ENCODE measurements at regions not wholly inside any gene's neighbourhood (a gene's known extent, or its start where the extent isn't known, plus 50 kb on each side); places are given as distances from the start of the nearest gene placed in this dataset.

DNA sequence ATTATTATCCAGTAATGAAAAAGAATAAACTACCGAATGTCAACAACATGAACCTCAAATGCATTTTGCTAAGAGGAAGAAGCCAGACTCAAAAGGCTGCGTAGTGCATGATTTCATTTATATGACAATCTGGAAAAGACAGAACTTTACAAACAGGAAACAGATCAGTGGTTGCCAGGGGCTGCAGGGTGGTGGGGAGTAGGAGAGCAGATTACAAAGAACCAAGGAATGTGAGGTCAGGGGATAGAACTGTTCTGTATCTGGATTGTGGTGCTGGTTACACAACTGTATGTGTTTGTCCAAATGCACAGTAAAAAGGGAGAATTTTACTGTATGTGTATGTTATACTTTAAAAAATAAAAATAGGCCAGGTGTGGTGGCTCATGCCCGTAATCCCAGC is 89.7 kb upstream of the MYL2 start:
- no peak for DNase-seq (ENCODE audit: low spot score)
- ATAC-seq (ENCODE audit: low FRiP score), result no peak
- TF ChIP-seq, protein P1, sequence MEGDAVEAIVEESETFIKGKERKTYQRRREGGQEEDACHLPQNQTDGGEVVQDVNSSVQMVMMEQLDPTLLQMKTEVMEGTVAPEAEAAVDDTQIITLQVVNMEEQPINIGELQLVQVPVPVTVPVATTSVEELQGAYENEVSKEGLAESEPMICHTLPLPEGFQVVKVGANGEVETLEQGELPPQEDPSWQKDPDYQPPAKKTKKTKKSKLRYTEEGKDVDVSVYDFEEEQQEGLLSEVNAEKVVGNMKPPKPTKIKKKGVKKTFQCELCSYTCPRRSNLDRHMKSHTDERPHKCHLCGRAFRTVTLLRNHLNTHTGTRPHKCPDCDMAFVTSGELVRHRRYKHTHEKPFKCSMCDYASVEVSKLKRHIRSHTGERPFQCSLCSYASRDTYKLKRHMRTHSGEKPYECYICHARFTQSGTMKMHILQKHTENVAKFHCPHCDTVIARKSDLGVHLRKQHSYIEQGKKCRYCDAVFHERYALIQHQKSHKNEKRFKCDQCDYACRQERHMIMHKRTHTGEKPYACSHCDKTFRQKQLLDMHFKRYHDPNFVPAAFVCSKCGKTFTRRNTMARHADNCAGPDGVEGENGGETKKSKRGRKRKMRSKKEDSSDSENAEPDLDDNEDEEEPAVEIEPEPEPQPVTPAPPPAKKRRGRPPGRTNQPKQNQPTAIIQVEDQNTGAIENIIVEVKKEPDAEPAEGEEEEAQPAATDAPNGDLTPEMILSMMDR (IDR thresholded peaks at IDR 0.05), result no peak

DNA sequence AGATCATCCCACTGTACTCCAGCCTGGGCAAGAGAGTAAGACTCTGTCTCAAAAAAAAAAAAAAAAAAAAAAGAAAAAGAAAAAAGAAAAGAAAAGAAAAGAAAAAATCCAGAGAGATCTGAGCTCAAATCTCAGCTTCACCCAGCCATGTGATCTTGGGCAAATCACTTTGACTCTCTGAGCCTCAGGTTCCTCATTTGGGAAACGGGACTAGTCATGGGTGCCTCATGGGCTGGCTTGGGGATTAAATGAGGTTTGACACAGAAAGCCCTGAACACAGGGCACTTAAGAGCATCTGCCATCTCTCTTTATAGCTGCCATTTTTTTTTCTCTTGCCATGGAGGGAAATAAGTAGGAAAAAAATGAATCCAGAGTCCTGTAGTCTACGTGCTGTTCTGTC is 86.2 kb upstream of the MYL2 start:
- TF ChIP-seq, protein P1 (IDR thresholded peaks at IDR 0.05), result no peak
- ATAC-seq (ENCODE audit: low FRiP score) (no peak), DNase-seq (ENCODE audit: low spot score) (no peak)

DNA sequence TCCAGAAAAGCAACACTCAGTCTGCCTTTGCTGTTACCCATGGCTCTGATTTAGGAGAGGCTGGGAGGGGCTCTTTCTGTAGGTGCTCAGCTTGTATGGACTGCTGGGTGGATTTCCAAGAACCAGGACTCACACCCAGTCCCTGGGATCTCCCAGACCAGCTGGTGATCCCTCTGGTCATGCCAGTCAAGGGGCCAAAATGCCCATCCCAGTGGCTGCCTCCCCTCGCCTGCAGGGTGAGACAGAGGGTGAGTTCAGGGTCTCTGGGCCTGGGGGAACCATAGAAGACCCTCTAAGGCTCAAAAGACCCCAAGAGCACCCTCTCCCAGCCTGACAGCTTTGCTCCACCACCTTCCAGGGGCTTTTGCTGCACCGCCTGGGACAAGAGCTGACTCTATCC is 78.6 kb upstream of the MYL2 start:
- DNase-seq (ENCODE audit: low spot score), result no peak
- TF ChIP-seq, protein P1 (IDR thresholded peaks at IDR 0.05), result no peak
- ATAC-seq (ENCODE audit: low FRiP score), result no peak

DNA sequence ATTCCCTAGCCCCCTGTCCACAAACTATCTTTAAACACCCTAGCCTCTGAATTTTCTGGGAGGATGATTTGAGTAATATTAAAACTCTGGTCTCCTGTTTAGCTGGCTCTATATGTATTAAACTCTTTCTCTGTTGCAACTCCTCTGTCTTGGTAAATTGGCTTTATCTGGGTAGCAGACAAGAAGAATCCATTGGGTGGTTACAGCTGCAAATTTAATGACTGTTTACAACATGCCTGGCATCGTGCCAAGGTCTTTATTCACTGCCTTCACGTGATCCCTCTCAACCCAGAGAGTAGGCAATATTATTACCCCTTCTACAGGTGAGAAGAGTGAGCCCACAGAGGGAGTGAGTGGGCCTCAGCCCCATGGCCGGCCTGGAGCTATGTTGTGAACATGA is 77.8 kb upstream of the MYL2 start:
- no peak for DNase-seq (ENCODE audit: low spot score)
- no peak for ATAC-seq (ENCODE audit: low FRiP score)
- TF ChIP-seq, protein P1 (IDR thresholded peaks at IDR 0.05), result no peak

DNA sequence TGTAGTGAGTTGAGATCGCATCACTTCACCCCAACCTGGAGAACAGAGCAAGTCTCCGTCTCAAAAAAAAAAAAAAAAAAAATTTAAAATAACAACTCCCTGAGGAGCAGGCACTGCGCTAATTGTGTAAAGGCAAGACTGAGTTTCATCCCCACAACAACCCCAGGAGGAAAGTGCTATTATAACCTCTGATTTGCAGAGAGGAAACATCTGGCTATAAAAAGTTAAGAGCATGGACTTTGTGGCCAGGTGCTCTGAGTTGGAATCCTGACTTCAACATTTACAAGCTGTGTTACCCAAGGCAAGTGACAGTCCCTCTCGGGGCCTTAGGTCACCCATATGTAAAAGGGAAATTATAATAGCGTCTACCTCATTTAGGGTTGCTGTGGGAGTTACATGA is 76.0 kb upstream of the MYL2 start:
- DNase-seq (ENCODE audit: low spot score) (no peak), ATAC-seq (ENCODE audit: low FRiP score) (no peak)
- TF ChIP-seq, protein P1 (IDR thresholded peaks at IDR 0.05), result no peak

DNA sequence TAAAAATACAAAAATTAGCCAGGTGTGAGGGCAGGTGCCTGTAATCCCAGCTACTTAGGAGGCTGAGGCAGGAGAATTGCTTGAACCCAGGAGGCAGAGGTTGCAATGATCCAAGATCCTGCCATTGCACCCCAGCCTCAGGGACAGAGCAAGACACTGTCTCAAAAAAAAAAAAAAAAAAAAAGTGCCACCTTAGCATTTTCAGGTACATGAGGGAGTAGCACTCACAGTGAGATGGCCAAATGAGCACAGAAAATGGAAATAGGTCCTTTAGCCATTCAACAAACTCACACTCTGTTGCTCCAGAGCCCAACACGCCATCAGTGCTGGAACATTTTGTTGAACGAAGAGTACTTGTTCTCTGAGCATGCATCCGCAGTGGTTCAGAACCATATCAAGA is 75.2 kb upstream of the MYL2 start:
- TF ChIP-seq, protein P1 (IDR thresholded peaks at IDR 0.05), result no peak
- DNase-seq (ENCODE audit: low spot score), result no peak
- no peak for ATAC-seq (ENCODE audit: low FRiP score)

DNA sequence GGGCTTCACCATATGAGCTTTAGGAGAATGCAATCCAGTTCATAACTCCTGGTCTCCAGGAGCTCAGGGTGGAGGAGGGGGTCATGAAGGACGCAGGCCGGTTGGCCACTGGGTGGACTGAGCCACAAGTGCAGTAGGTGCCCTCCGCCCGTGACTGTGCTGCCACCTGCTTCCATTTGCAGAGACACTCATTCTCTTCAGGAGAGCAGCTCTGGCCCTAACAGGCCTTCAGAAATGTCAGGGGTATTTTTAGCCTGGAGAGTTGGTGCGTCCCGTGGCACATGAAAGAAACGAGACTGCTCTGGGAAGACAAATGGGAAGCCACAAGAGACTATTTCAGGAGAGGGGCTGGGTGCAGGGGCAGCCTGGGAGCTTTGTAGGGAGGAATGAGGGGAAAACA is 74.6 kb upstream of the MYL2 start:
- DNase-seq (ENCODE audit: low spot score) (no peak), ATAC-seq (ENCODE audit: low FRiP score) (no peak)
- TF ChIP-seq, protein P1 (IDR thresholded peaks at IDR 0.05), result no peak

All from omental fat pad (tissue), 3 donors.